H1 (cell line): ENCODE measurements at regions not wholly inside any gene's neighbourhood (a gene's known extent, or its start where the extent isn't known, plus 50 kb on each side); places are given as distances from the start of the nearest gene placed in this dataset.

Experiments used
- SP2 ChIP-seq: IDR thresholded peaks from 2 replicates; pipeline ENCODE4 v1.6.1; 2012; ENCODE audit warnings: mild to moderate bottlenecking, low read length, inconsistent platforms
- TCF12 ChIP-seq: IDR thresholded peaks from 2 replicates; pipeline ENCODE4 v1.6.1; 2011; ENCODE audit warnings: low read depth, mild to moderate bottlenecking, low read length

- TF ChIP-seq TCF12, result no peak
- TF ChIP-seq SP2, result no peak
- TF ChIP-seq, all 59 proteins: peak for 0
Observed at GRCh38 chr3:27824312-27825200, 102.4 kb upstream of the EOMES start (continued).
